ENCODE measurements at regions not wholly inside any gene's neighbourhood (a gene's known extent, or its start where the extent isn't known, plus 50 kb on each side); places are given as distances from the start of the nearest gene placed in this dataset.

DNA sequence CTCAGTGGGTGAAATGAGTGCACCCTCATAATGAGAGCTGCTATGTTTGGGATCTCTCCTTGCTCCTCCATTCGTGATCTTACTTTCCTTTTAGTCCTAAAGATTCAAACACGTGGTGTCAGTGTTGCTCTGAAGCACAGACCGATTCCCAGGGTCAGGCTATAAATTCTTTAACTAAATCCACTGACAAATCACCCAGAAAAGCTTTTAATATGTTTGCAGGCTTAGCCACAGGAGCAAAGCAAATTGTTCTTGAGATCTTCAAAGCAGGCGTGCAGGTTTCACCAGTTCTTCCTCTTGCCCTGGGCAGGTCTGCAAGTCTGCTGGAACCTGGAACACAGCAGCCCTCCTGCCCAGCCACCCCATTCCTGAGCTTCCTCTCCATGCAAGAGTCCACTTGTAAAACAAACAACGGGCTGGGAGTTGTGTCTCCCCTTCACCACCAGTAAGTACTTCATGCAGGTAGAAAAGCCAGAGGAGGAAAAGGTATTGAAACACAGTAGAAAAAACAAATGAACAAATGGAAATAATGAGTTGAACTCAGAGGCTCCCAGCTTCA, 70.1 kb upstream of the ENPP6 start:
- DNase-seq (ENCODE audit: low read depth): peak; percentile 80
- H3K4me1 ChIP-seq (ENCODE audit: control insufficient read depth, insufficient read depth, low read length): peaks cover 22% of the 10 kb centered on the region
- H3K36me3 ChIP-seq (ENCODE audit: control insufficient read depth, insufficient read depth, low read length, severe bottlenecking): no peaks in the 10 kb centered on the region
- H3K27me3 ChIP-seq (replicated peaks; ENCODE audit: control insufficient read depth, insufficient read depth, low read length): no peaks in the 10 kb centered on the region
- peak overlapping the region; percentile 67 for H3K9ac ChIP-seq (ENCODE audit: low read length)
- no peaks in the 10 kb centered on the region for H3K9me3 ChIP-seq (ENCODE audit: control insufficient read depth, low read length)
- H3K4me3 ChIP-seq (ENCODE audit: low read length): peak overlapping the region; percentile 1

- H3K4me1 ChIP-seq (ENCODE audit: control insufficient read depth, insufficient read depth, low read length): peaks cover 22% of the 10 kb centered on the region
- H3K9ac ChIP-seq (ENCODE audit: low read length): peak overlapping the region; percentile 4
- H3K27me3 ChIP-seq (replicated peaks; ENCODE audit: control insufficient read depth, insufficient read depth, low read length): no peaks in the 10 kb centered on the region
- no peak for DNase-seq (ENCODE audit: low read depth)
- H3K36me3 ChIP-seq (ENCODE audit: control insufficient read depth, insufficient read depth, low read length, severe bottlenecking): no peaks in the 10 kb centered on the region
- H3K4me3 ChIP-seq (ENCODE audit: low read length): no peak overlapping the region
- H3K9me3 ChIP-seq (ENCODE audit: control insufficient read depth, low read length): no peaks in the 10 kb centered on the region
Observed at GRCh38 chr4:184286358-184286757, 68.7 kb upstream of the ENPP6 start.

DNA sequence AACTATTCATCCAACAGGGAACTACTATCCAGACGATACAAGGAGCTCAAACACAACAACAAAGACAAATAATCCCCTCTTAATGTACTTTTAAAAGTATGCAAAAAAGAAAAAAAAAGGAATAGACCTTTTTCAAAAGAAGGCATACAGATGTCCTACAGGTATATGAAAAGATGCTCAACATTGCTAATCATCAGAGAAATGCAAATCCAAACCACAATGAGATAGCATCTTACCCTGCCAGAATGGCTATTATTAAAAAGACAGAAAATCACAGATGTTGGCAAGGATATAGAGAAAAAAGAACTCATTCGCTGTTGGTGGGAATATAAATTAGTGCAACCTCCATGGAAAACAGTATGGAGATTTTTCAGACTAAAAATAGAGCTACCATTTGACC, 67.1 kb upstream of the ENPP6 start:
- Histone ChIP-seq H3K4me3 (ENCODE audit: low read length) (no peak overlapping the region), H3K27me3 (replicated peaks; ENCODE audit: control insufficient read depth, insufficient read depth, low read length) (no peaks in the 10 kb centered on the region), H3K4me1 (ENCODE audit: control insufficient read depth, insufficient read depth, low read length) (peaks cover 22% of the 10 kb centered on the region), H3K9me3 (ENCODE audit: control insufficient read depth, low read length) (no peaks in the 10 kb centered on the region), H3K9ac (ENCODE audit: low read length) (no peak overlapping the region), H3K36me3 (ENCODE audit: control insufficient read depth, insufficient read depth, low read length, severe bottlenecking) (no peaks in the 10 kb centered on the region)
- DNase-seq (ENCODE audit: low read depth): no peak

- H3K27me3 ChIP-seq (replicated peaks; ENCODE audit: control insufficient read depth, insufficient read depth, low read length): no peaks in the 10 kb centered on the region
- H3K36me3 ChIP-seq (ENCODE audit: control insufficient read depth, insufficient read depth, low read length, severe bottlenecking): no peaks in the 10 kb centered on the region
- no peaks in the 10 kb centered on the region for H3K9me3 ChIP-seq (ENCODE audit: control insufficient read depth, low read length)
- H3K4me1 ChIP-seq (ENCODE audit: control insufficient read depth, insufficient read depth, low read length): peaks cover 22% of the 10 kb centered on the region
- no peak overlapping the region for H3K9ac ChIP-seq (ENCODE audit: low read length)
- no peak overlapping the region for H3K4me3 ChIP-seq (ENCODE audit: low read length)
- DNase-seq (ENCODE audit: low read depth): no peak
Observed at GRCh38 chr4:184284336-184284690, 66.6 kb upstream of the ENPP6 start.

GRCh38 chr4:184283659-184284335, 66.1 kb upstream of the ENPP6 start:
- Histone ChIP-seq H3K4me3 (ENCODE audit: low read length) (no peak overlapping the region), H3K36me3 (ENCODE audit: control insufficient read depth, insufficient read depth, low read length, severe bottlenecking) (no peaks in the 10 kb centered on the region), H3K4me1 (ENCODE audit: control insufficient read depth, insufficient read depth, low read length) (peaks cover 22% of the 10 kb centered on the region), H3K27me3 (replicated peaks; ENCODE audit: control insufficient read depth, insufficient read depth, low read length) (no peaks in the 10 kb centered on the region), H3K9ac (ENCODE audit: low read length) (no peak overlapping the region), H3K9me3 (ENCODE audit: control insufficient read depth, low read length) (no peaks in the 10 kb centered on the region)
- no peak for DNase-seq (ENCODE audit: low read depth)

GRCh38 chr4:184282895-184283654, 65.4 kb upstream of the ENPP6 start:
- Histone ChIP-seq H3K9me3 (ENCODE audit: control insufficient read depth, low read length) (no peaks in the 10 kb centered on the region), H3K9ac (ENCODE audit: low read length) (no peak overlapping the region), H3K36me3 (ENCODE audit: control insufficient read depth, insufficient read depth, low read length, severe bottlenecking) (no peaks in the 10 kb centered on the region), H3K4me3 (ENCODE audit: low read length) (no peak overlapping the region), H3K4me1 (ENCODE audit: control insufficient read depth, insufficient read depth, low read length) (peaks cover 22% of the 10 kb centered on the region), H3K27me3 (replicated peaks; ENCODE audit: control insufficient read depth, insufficient read depth, low read length) (no peaks in the 10 kb centered on the region)
- DNase-seq (ENCODE audit: low read depth): no peak

GRCh38 chr4:184282251-184282713, 64.6 kb upstream of the ENPP6 start:
- Histone ChIP-seq H3K9me3 (ENCODE audit: control insufficient read depth, low read length) (no peaks in the 10 kb centered on the region), H3K9ac (ENCODE audit: low read length) (no peak overlapping the region), H3K4me1 (ENCODE audit: control insufficient read depth, insufficient read depth, low read length) (peaks cover 18% of the 10 kb centered on the region), H3K4me3 (ENCODE audit: low read length) (no peak overlapping the region), H3K27me3 (replicated peaks; ENCODE audit: control insufficient read depth, insufficient read depth, low read length) (no peaks in the 10 kb centered on the region), H3K36me3 (ENCODE audit: control insufficient read depth, insufficient read depth, low read length, severe bottlenecking) (no peaks in the 10 kb centered on the region)
- no peak for DNase-seq (ENCODE audit: low read depth)

GRCh38 chr4:184281231-184282139, 63.8 kb upstream of the ENPP6 start:
- Histone ChIP-seq H3K9ac (ENCODE audit: low read length) (peak overlapping the region; percentile 36), H3K27me3 (replicated peaks; ENCODE audit: control insufficient read depth, insufficient read depth, low read length) (no peaks in the 10 kb centered on the region), H3K9me3 (ENCODE audit: control insufficient read depth, low read length) (peaks cover 2% of the 10 kb centered on the region), H3K36me3 (ENCODE audit: control insufficient read depth, insufficient read depth, low read length, severe bottlenecking) (no peaks in the 10 kb centered on the region), H3K4me1 (ENCODE audit: control insufficient read depth, insufficient read depth, low read length) (peaks cover 12% of the 10 kb centered on the region), H3K4me3 (ENCODE audit: low read length) (no peak overlapping the region)
- DNase-seq (ENCODE audit: low read depth): no peak

DNA sequence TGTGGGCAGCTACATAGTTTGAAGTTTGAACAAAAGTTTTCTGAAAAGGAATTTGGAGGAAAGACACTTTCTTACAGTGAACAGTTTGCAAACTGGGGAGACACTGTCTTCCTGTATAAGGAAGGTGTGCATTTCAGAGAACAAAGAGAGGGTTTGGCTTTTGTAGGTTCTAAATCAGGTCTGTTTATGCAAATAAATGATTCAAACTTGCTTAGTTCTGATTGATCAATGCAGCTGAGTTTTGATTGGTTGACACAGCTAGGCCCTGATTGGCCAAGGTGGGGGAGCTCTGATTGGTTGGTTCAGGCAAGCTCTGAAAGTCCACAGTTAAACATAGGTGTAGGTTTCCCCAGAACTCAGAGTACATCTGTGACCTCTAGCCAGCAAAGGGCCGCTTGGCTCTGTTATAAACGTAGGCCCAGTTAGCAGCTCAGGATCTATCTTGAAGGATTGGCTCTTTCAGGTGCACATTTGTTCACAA, 63.0 kb upstream of the ENPP6 start:
- Histone ChIP-seq H3K4me1 (ENCODE audit: control insufficient read depth, insufficient read depth, low read length) (peaks cover 5% of the 10 kb centered on the region), H3K27me3 (replicated peaks; ENCODE audit: control insufficient read depth, insufficient read depth, low read length) (no peaks in the 10 kb centered on the region), H3K4me3 (ENCODE audit: low read length) (no peak overlapping the region), H3K36me3 (ENCODE audit: control insufficient read depth, insufficient read depth, low read length, severe bottlenecking) (no peaks in the 10 kb centered on the region), H3K9ac (ENCODE audit: low read length) (no peak overlapping the region), H3K9me3 (ENCODE audit: control insufficient read depth, low read length) (peaks cover 4% of the 10 kb centered on the region)
- DNase-seq (ENCODE audit: low read depth): no peak

DNA sequence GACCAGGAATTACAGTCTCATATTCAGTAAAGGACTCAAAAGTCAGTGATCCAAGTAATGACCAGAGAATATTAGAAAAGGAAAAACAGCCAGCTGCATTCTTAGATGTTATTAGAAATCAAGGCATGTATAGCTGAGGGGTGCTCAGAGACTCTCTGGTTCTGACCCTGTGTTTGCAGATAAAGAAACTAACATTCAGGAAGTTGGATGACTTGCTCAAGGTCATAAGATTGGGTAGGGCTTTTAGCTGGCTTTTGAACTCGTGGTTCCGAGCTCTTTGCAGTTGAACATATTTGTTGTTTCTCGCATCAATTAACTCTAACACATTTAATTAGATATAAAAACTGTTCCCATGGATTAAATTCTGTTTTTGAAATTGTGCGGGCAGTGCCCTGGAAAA, 62.5 kb upstream of the ENPP6 start:
- Histone ChIP-seq H3K4me3 (ENCODE audit: low read length) (no peak overlapping the region), H3K9me3 (ENCODE audit: control insufficient read depth, low read length) (peaks cover 4% of the 10 kb centered on the region), H3K36me3 (ENCODE audit: control insufficient read depth, insufficient read depth, low read length, severe bottlenecking) (no peaks in the 10 kb centered on the region), H3K4me1 (ENCODE audit: control insufficient read depth, insufficient read depth, low read length) (peaks cover 5% of the 10 kb centered on the region), H3K9ac (ENCODE audit: low read length) (no peak overlapping the region), H3K27me3 (replicated peaks; ENCODE audit: control insufficient read depth, insufficient read depth, low read length) (no peaks in the 10 kb centered on the region)
- DNase-seq (ENCODE audit: low read depth): no peak

Measured in adipocyte (in vitro differentiated cells).